Transverse colon (tissue), 3 donors: ENCODE measurements at regions not wholly inside any gene's neighbourhood (a gene's known extent, or its start where the extent isn't known, plus 50 kb on each side); places are given as distances from the start of the nearest gene placed in this dataset.

Source experiments
- EP300 ChIP-seq: sonication (generic); formaldehyde crosslinking; IDR thresholded peaks from one replicate; pipeline ENCODE4 v1.6.1; 2017; ENCODE audit warnings: antibody characterized with exemption, low read depth
- POLR2A ChIP-seq: fragments of 450-650 bp; IDR thresholded peaks from one replicate; pipeline ENCODE4 v1.6.1; 2016; ENCODE audit warnings: antibody characterized with exemption, mild to moderate bottlenecking, moderate library complexity
- TF ChIP-seq, protein P1 (sequence below), 5 experiments: fragments of 200-600 bp in 3 of 5; fragments of 450-650 bp in 2 of 5; sonication (generic) in 3 of 5; IDR thresholded peaks; 1 replicate in 2 of 5; 2 replicates in 3 of 5; pipeline ENCODE4 v1.5.1; 2016 to 2017; ENCODE audit warnings: antibody characterized with exemption in 5 of 5, inconsistent platforms in 3 of 5, mild to moderate bottlenecking in 2 of 5, moderate library complexity in 1 of 5

DNA sequence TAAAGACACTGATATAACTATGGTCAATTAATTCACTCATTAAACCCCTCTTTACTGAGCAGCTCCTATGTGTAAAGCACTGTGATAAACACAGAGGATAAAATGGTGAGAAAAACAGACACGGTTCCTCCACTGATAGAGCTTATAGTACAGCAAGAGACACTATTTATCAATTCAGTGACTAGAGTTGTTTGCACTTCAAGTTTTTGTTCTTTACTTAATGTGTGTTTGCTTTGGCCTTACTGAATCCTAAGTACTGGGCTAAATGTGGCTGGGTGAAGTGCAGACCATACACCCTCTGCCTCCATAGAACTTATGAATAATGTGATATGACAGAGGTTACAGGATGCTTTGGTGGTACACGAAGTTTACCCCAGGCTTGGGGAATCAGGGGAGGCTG lies 80.1 kb upstream of the ITGA1 start:
- TF ChIP-seq POLR2A: no peak
- TF ChIP-seq, protein P1, sequence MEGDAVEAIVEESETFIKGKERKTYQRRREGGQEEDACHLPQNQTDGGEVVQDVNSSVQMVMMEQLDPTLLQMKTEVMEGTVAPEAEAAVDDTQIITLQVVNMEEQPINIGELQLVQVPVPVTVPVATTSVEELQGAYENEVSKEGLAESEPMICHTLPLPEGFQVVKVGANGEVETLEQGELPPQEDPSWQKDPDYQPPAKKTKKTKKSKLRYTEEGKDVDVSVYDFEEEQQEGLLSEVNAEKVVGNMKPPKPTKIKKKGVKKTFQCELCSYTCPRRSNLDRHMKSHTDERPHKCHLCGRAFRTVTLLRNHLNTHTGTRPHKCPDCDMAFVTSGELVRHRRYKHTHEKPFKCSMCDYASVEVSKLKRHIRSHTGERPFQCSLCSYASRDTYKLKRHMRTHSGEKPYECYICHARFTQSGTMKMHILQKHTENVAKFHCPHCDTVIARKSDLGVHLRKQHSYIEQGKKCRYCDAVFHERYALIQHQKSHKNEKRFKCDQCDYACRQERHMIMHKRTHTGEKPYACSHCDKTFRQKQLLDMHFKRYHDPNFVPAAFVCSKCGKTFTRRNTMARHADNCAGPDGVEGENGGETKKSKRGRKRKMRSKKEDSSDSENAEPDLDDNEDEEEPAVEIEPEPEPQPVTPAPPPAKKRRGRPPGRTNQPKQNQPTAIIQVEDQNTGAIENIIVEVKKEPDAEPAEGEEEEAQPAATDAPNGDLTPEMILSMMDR (IDR thresholded peaks at IDR 0.05): no peak
- TF ChIP-seq EP300: no peak
